Panc1 (cell line): ENCODE measurements at regions not wholly inside any gene's neighbourhood (a gene's known extent, or its start where the extent isn't known, plus 50 kb on each side); places are given as distances from the start of the nearest gene placed in this dataset.

ENCODE experiments used
- ATAC-seq: fragments of 200-7000 bp; cut with Tn5 transposase; 2 replicates; pipeline ENCODE4 v1.9.1; 2020; ENCODE audit warnings: mild to moderate bottlenecking, moderate library complexity
- BruUV-seq: library from RNA; stranded (reverse); fragments of 400-500 nt; replicated peaks from 2 replicates; lab custom pipeline; 2021; lab: Mats Ljungman, UMichigan
- CTCF ChIA-PET: fragments of 300-600 bp; sonication (Branson Sonifier 250); formaldehyde crosslinking; loops from one replicate; lab custom pipeline; 2022; ENCODE audit warnings: antibody characterized with exemption; lab: Charles Lee
- POLR2A ChIA-PET: fragments of 300-600 bp; sonication (Branson Sonifier 250); formaldehyde crosslinking; loops from one replicate; lab custom pipeline; 2022; ENCODE audit warnings: antibody characterized with exemption; lab: Charles Lee
- DNase-seq: peaks from one replicate; pipeline ENCODE4 v3.0.0-alpha.2; 2010; ENCODE audit warnings: low read depth, low spot score
- H3K27ac ChIP-seq: 2 replicates; pipeline ENCODE4 v1.5.1; 2011; ENCODE audit warnings: mild to moderate bottlenecking, low read length, inconsistent platforms
- H3K27me3 ChIP-seq: fragments of 200-500 bp; sonication (Bioruptor generic); 2 replicates; pipeline ENCODE4 v1.6.0; 2014; ENCODE audit warnings: low read length, inconsistent platforms; ENCODE audit not compliant: control insufficient read depth, insufficient read depth
- H3K36me3 ChIP-seq: fragments of 200-500 bp; sonication (Bioruptor generic); 2 replicates; pipeline ENCODE4 v1.5.1; 2014; ENCODE audit warnings: inconsistent platforms, mild to moderate bottlenecking, low read length, moderate library complexity; ENCODE audit not compliant: control insufficient read depth, insufficient read depth
- H3K4me1 ChIP-seq: 2 replicates; pipeline ENCODE4 v1.5.1; 2011; ENCODE audit warnings: inconsistent platforms, mild to moderate bottlenecking, low read length, moderate library complexity; ENCODE audit not compliant: control insufficient read depth, insufficient read depth
- H3K4me3 ChIP-seq, 2 experiments: 2 replicates each; pipeline ENCODE4 v1.5.1; 2011 to 2012; ENCODE audit warnings: low read depth in 2 of 2, low read length in 2 of 2, mild to moderate bottlenecking in 2 of 2, inconsistent platforms in 1 of 2, moderate library complexity in 1 of 2
- H3K9me3 ChIP-seq: fragments of 200-500 bp; sonication (Bioruptor generic); 2 replicates; pipeline ENCODE4 v1.5.1; 2014; ENCODE audit warnings: low read depth, mild to moderate bottlenecking, inconsistent platforms, low read length, moderate library complexity; ENCODE audit not compliant: control insufficient read depth, insufficient read depth
- CTCF ChIP-seq: fragments of 450-650 bp; IDR thresholded peaks from 2 replicates; pipeline ENCODE4 v1.5.1; 2017; ENCODE audit warnings: mild to moderate bottlenecking
- POLR2AphosphoS5 ChIP-seq: IDR thresholded peaks from 2 replicates; pipeline ENCODE4 v1.6.1; 2012; ENCODE audit warnings: mild to moderate bottlenecking, low read depth, low read length, moderate library complexity
- REST ChIP-seq, 2 experiments: IDR thresholded peaks; 2 replicates each; pipeline ENCODE4 v1.6.1; 2011 to 2012; ENCODE audit warnings: low read depth in 2 of 2, control low read depth in 1 of 2, low read length in 1 of 2, mild to moderate bottlenecking in 1 of 2, moderate library complexity in 1 of 2; ENCODE audit not compliant: insufficient read depth in 1 of 2
- SIN3A ChIP-seq: IDR thresholded peaks from 2 replicates; pipeline ENCODE4 v1.6.1; 2012; ENCODE audit warnings: low read depth, mild to moderate bottlenecking, low read length, moderate library complexity, borderline replicate concordance; ENCODE audit not compliant: insufficient read depth
- TCF7L2 ChIP-seq: IDR thresholded peaks from 2 replicates; pipeline ENCODE4 v1.6.1; 2011; ENCODE audit warnings: mild to moderate bottlenecking, low read depth, low read length, inconsistent platforms
- in situ Hi-C: cut with HindIII; loops from 2 replicates; pipeline ENCODE4 v1.10.0; 2016; ENCODE audit warnings: low sequenced_read_pairs, low pct_unique_long_range_greater_than_20kb
- intact Hi-C: fragments of 100-400 bp; cut with micrococcal nuclease; formaldehyde crosslinking; loops from one replicate; pipeline ENCODE4 v1.10.0; 2022; ENCODE audit not compliant: unreplicated experiment

- ChIA-PET CTCF (no interaction called here), POLR2A (no interaction called here)
- in situ Hi-C loops (no loop called here), intact Hi-C loops (no loop called here)
- Histone ChIP-seq H3K9me3 (no peaks in the 10 kb centered on the region), H3K27ac (no peak overlapping the region), H3K27me3 (no peaks in the 10 kb centered on the region), H3K4me3 (no peak overlapping the region), H3K4me1 (no peaks in the 10 kb centered on the region), H3K36me3 (no peaks in the 10 kb centered on the region)
- ATAC-seq = no peak
- no TSS peak for BruUV-seq
- no peak for DNase-seq
- TF ChIP-seq REST (IDR thresholded peaks at IDR 0.05; ENCODE audit: insufficient read depth in 1 of 2, low read depth in 2 of 2, low read length in 1 of 2) (no peak), POLR2AphosphoS5 (no peak), SIN3A (no peak), CTCF (no peak), TCF7L2 (no peak)
These were observed 237.6 kb upstream of the HAND2 start for GRCh38 chr4:173767650-173768049.

GRCh38 chr4:173766171-173766600 lies 236.2 kb upstream of the HAND2 start:
- in situ Hi-C loops (no loop called here), intact Hi-C loops (no loop called here)
- POLR2A ChIA-PET = no interaction called here
- no peaks in the 10 kb centered on the region for H3K9me3 ChIP-seq
- CTCF ChIA-PET = no interaction called here
- no peak for DNase-seq
- BruUV-seq = no TSS peak
- no peak overlapping the region for H3K4me3 ChIP-seq
- H3K27me3 ChIP-seq = no peaks in the 10 kb centered on the region
- ATAC-seq = no peak
- no peaks in the 10 kb centered on the region for H3K4me1 ChIP-seq
- no peak for TF ChIP-seq REST (IDR thresholded peaks at IDR 0.05; ENCODE audit: insufficient read depth in 1 of 2, low read depth in 2 of 2, low read length in 1 of 2)
- no peak for TF ChIP-seq SIN3A
- no peak for TF ChIP-seq POLR2AphosphoS5
- TF ChIP-seq TCF7L2 = no peak
- no peak for TF ChIP-seq CTCF
- no peaks in the 10 kb centered on the region for H3K36me3 ChIP-seq
- no peak overlapping the region for H3K27ac ChIP-seq
